ENCODE measurements at regions not wholly inside any gene's neighbourhood (a gene's known extent, or its start where the extent isn't known, plus 50 kb on each side); places are given as distances from the start of the nearest gene placed in this dataset.

GRCh38 chr1:173421286-173421685, 55.8 kb upstream of the PRDX6 start:
- WGBS, 2 experiments (ENCODE audit: extremely low coverage in 1 of 2, insufficient coverage in 1 of 2, insufficient read length in 1 of 2, insufficient replicate concordance in 2 of 2, low coverage in 1 of 2, low lambda C conversion rate in 2 of 2, missing lambda C conversion rate in 1 of 2): 93% methylated on average over 4 of the region's 4 CpGs; no CpG with 5 or more reads in 1 of the 2 experiments
- Histone ChIP-seq H4K20me1 (replicated peaks in 1 of 2; ENCODE audit: control insufficient read depth in 1 of 2, insufficient read depth in 2 of 2, low read length in 2 of 2) (peaks cover 2% of the 10 kb centered on the region in 2 experiments), H3K9ac (replicated peaks in 1 of 4; ENCODE audit: extremely low read depth in 1 of 4, low read depth in 3 of 4, low read length in 3 of 4) (no peak overlapping the region), H3K79me2 (ENCODE audit: control insufficient read depth in 1 of 2, insufficient read depth in 2 of 2, low read length in 2 of 2) (no peaks in the 10 kb centered on the region), H4K5ac (ENCODE audit: insufficient read length, low read depth, low read length) (no peak overlapping the region), H3K9me3 (ENCODE audit: insufficient read depth in 2 of 2, low read depth in 1 of 2, low read length in 1 of 2) (no peaks in the 10 kb centered on the region), H2BK120ac (replicated peaks; ENCODE audit: low read depth, low read length) (no peak overlapping the region), H3K4ac (replicated peaks; ENCODE audit: insufficient read length, low read depth, low read length) (no peak overlapping the region), H2BK15ac (ENCODE audit: low read length) (no peak overlapping the region), H4K8ac (ENCODE audit: extremely low read depth, insufficient read depth, low read length) (no peak overlapping the region), H2AFZ (ENCODE audit: low read length) (no peak overlapping the region), H3K36me3 (ENCODE audit: control insufficient read depth in 2 of 4, insufficient read depth in 4 of 4, low read length in 3 of 4) (no peaks in the 10 kb centered on the region), H3K23ac (ENCODE audit: insufficient read length) (no peak overlapping the region), H2BK5ac (ENCODE audit: low read depth, low read length) (no peak overlapping the region), H3K14ac (ENCODE audit: insufficient read length) (no peak overlapping the region), H2BK20ac (ENCODE audit: low read length) (no peak overlapping the region), H3K27me3 (replicated peaks in 1 of 4; ENCODE audit: control insufficient read depth in 3 of 4, extremely low read depth in 1 of 4, insufficient read depth in 3 of 4, low read length in 3 of 4) (no peaks in the 10 kb centered on the region), H3K4me3 (ENCODE audit: extremely low read depth in 1 of 4, insufficient read depth in 2 of 4, low read depth in 3 of 4, low read length in 4 of 4) (no peak overlapping the region), H3K18ac (ENCODE audit: extremely low read depth, low read length) (no peak overlapping the region), H3K23me2 (ENCODE audit: low read depth, low read length) (no peaks in the 10 kb centered on the region), H4K91ac (replicated peaks; ENCODE audit: insufficient read length, low read length) (no peak overlapping the region), H3K4me1 (replicated peaks in 1 of 4; ENCODE audit: control insufficient read depth in 3 of 4, insufficient read depth in 4 of 4, low read length in 3 of 4) (peaks cover 0 to 4% (median 1%) of the 10 kb centered on the region in 4 experiments; a peak in 5 of 7 replicates), H3K27ac (ENCODE audit: low read depth, low read length) (no peak overlapping the region), H2BK12ac (ENCODE audit: low read depth, low read length) (no peak overlapping the region), H3K4me2 (ENCODE audit: insufficient read depth in 1 of 2, low read depth in 2 of 2, low read length in 2 of 2) (no peak overlapping the region), H3K56ac (replicated peaks; ENCODE audit: insufficient read length, low read depth, low read length) (no peak overlapping the region), H2AK5ac (ENCODE audit: low read depth, low read length) (no peak overlapping the region), H3K79me1 (ENCODE audit: low read depth, low read length) (no peaks in the 10 kb centered on the region)
- FAIRE-seq (no peak), DNase-seq (ENCODE audit: low read depth in 1 of 2, low spot score in 2 of 2) (no peak)
- ChIA-PET POLR2A (ENCODE audit: partially characterized antibody) (interaction anchor here (0.5 to 1.6 kb wide), 2 partner anchors 10 to 429 kb away, joined by 3 read pairs; no protein-coding TSS in a partner anchor), CTCF (ENCODE audit: partially characterized antibody) (interaction anchor here (0.6 to 2.0 kb wide), 8 partner anchors 9 to 676 kb away, joined by 3 to 9 read pairs (median 4); partner anchors contain the start of gene PRDX6)
- no peak for TF ChIP-seq E2F6 (IDR thresholded peaks at IDR 0.05)
- TF ChIP-seq CBX5 (IDR thresholded peaks at IDR 0.05; ENCODE audit: low read depth, low read length): no peak
- no peak for TF ChIP-seq SIN3A (conservative IDR thresholded peaks at IDR 0.05 in 1 of 2, IDR thresholded peaks at IDR 0.05 in 1 of 2; ENCODE audit: low read depth in 1 of 2, low read length in 2 of 2)
- no peak for TF ChIP-seq FOSL1 (IDR thresholded peaks at IDR 0.05; ENCODE audit: insufficient read depth, low read depth, low read length)
- TF ChIP-seq, protein P1, sequence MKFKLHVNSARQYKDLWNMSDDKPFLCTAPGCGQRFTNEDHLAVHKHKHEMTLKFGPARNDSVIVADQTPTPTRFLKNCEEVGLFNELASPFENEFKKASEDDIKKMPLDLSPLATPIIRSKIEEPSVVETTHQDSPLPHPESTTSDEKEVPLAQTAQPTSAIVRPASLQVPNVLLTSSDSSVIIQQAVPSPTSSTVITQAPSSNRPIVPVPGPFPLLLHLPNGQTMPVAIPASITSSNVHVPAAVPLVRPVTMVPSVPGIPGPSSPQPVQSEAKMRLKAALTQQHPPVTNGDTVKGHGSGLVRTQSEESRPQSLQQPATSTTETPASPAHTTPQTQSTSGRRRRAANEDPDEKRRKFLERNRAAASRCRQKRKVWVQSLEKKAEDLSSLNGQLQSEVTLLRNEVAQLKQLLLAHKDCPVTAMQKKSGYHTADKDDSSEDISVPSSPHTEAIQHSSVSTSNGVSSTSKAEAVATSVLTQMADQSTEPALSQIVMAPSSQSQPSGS (IDR thresholded peaks at IDR 0.05; ENCODE audit: low read length): no peak
- no peak for TF ChIP-seq SIX5 (IDR thresholded peaks at IDR 0.05; ENCODE audit: low read depth, low read length)
- TF ChIP-seq POU5F1 (IDR thresholded peaks at IDR 0.05; ENCODE audit: low read depth, low read length): no peak
- TF ChIP-seq PHF8 (conservative IDR thresholded peaks at IDR 0.05; ENCODE audit: low read depth, low read length): no peak
- no peak for TF ChIP-seq ZNF274 (IDR thresholded peaks at IDR 0.05; ENCODE audit: borderline replicate concordance, extremely low read depth, low read length)
- no peak for TF ChIP-seq SP1 (IDR thresholded peaks at IDR 0.05; ENCODE audit: low read depth, low read length)
- TF ChIP-seq CHD1 (IDR thresholded peaks at IDR 0.05; ENCODE audit: low read depth, low read length): no peak
- TF ChIP-seq RAD21 (IDR thresholded peaks at IDR 0.05 in 1 of 2, conservative IDR thresholded peaks at IDR 0.05 in 1 of 2; ENCODE audit: low read depth in 2 of 2, low read length in 2 of 2): no peak

All from H1 (cell line).